OCI-LY7 (cell line): ENCODE measurements at regions not wholly inside any gene's neighbourhood (a gene's known extent, or its start where the extent isn't known, plus 50 kb on each side); places are given as distances from the start of the nearest gene placed in this dataset.
A peak's percentile ranks its signal among the peaks of the same experiment; 100 is the strongest.

Experiments used
- EZH2phosphoT487 ChIP-seq: fragments of 200-600 bp; sonication (generic); IDR thresholded peaks from 2 replicates; pipeline ENCODE4 v1.6.1; 2018; ENCODE audit warnings: low read depth, borderline replicate concordance, mild to moderate bottlenecking, mixed run types, antibody characterized with exemption, low read length, moderate library complexity, mixed read lengths
- TF ChIP-seq, protein P1 (sequence below): fragments of 200-600 bp; sonication (generic); conservative IDR thresholded peaks from 2 replicates; pipeline ENCODE4 v1.5.1; 2014; ENCODE audit warnings: mild to moderate bottlenecking, antibody characterized with exemption, low read length, moderate library complexity, mixed read lengths

DNA sequence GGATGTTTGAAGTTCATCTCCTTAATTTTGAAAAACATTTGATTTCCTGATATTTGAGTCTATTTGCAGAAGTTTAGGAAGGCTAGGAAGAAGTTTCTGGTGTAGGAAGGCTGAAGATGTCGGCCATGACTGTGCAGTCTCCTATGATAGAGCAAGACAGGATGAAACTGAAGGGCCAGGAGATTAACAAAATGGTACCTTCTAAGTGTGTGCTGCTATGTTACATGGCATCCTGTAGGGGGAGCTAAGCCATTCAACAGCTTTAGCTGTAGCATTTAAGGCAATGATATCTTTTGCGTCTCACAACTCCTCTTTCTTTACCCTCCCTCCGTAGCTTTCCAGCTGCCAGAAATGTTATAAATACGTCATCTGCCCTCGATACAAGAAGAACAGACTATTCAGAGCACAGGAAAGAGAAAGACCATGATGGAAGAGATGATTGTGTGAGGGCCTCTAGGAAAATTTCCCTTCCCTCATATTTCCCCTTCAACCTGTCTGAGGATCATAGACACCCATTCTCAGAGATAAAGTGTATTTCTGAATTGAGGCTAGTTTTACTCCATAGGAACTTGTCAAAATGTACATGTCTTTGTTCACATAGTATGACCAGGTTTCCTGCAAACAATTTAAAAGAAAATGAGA lies 61.1 kb downstream of the XCL1 start:
- TF ChIP-seq, protein P1, sequence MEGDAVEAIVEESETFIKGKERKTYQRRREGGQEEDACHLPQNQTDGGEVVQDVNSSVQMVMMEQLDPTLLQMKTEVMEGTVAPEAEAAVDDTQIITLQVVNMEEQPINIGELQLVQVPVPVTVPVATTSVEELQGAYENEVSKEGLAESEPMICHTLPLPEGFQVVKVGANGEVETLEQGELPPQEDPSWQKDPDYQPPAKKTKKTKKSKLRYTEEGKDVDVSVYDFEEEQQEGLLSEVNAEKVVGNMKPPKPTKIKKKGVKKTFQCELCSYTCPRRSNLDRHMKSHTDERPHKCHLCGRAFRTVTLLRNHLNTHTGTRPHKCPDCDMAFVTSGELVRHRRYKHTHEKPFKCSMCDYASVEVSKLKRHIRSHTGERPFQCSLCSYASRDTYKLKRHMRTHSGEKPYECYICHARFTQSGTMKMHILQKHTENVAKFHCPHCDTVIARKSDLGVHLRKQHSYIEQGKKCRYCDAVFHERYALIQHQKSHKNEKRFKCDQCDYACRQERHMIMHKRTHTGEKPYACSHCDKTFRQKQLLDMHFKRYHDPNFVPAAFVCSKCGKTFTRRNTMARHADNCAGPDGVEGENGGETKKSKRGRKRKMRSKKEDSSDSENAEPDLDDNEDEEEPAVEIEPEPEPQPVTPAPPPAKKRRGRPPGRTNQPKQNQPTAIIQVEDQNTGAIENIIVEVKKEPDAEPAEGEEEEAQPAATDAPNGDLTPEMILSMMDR: peak; percentile 79
- no peak for TF ChIP-seq EZH2phosphoT487
